PC-3 (cell line): ENCODE measurements at regions not wholly inside any gene's neighbourhood (a gene's known extent, or its start where the extent isn't known, plus 50 kb on each side); places are given as distances from the start of the nearest gene placed in this dataset.

Source experiments
- EZH2 ChIP-seq: fragments of 300-600 bp; sonication (generic); IDR thresholded peaks from one replicate; pipeline ENCODE4 v1.6.1; 2017; ENCODE audit warnings: antibody characterized with exemption, mild to moderate bottlenecking, low read length; ENCODE audit not compliant: unreplicated experiment
- EZH2phosphoT487 ChIP-seq: fragments of 300-600 bp; sonication (generic); IDR thresholded peaks from 2 replicates; pipeline ENCODE4 v1.6.1; 2018; ENCODE audit warnings: mild to moderate bottlenecking, antibody characterized with exemption, low read length, borderline replicate concordance
- TF ChIP-seq, protein P1 (sequence below): fragments of 300-600 bp; sonication (generic); conservative IDR thresholded peaks from 2 replicates; pipeline ENCODE4 v1.5.1; 2017; ENCODE audit warnings: antibody characterized with exemption, low read depth, mild to moderate bottlenecking, low read length

GRCh38 chr4:120158841-120159463, 92.3 kb upstream of the MAD2L1 start:
- TF ChIP-seq, protein P1, sequence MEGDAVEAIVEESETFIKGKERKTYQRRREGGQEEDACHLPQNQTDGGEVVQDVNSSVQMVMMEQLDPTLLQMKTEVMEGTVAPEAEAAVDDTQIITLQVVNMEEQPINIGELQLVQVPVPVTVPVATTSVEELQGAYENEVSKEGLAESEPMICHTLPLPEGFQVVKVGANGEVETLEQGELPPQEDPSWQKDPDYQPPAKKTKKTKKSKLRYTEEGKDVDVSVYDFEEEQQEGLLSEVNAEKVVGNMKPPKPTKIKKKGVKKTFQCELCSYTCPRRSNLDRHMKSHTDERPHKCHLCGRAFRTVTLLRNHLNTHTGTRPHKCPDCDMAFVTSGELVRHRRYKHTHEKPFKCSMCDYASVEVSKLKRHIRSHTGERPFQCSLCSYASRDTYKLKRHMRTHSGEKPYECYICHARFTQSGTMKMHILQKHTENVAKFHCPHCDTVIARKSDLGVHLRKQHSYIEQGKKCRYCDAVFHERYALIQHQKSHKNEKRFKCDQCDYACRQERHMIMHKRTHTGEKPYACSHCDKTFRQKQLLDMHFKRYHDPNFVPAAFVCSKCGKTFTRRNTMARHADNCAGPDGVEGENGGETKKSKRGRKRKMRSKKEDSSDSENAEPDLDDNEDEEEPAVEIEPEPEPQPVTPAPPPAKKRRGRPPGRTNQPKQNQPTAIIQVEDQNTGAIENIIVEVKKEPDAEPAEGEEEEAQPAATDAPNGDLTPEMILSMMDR = no peak
- no peak for TF ChIP-seq EZH2phosphoT487
- no peak for TF ChIP-seq EZH2
